BLaER1 (cell line): ENCODE measurements at regions not wholly inside any gene's neighbourhood (a gene's known extent, or its start where the extent isn't known, plus 50 kb on each side); places are given as distances from the start of the nearest gene placed in this dataset.

Source experiments
- H3K27ac ChIP-seq: shearing (Covaris generic); formaldehyde crosslinking; 2 replicates; pipeline ENCODE4 v1.8.1; 2022
- H3K27me3 ChIP-seq: shearing (Covaris generic); formaldehyde crosslinking; 2 replicates; pipeline ENCODE4 v1.8.1; 2022
- H3K36me3 ChIP-seq: shearing (Covaris generic); formaldehyde crosslinking; 2 replicates; pipeline ENCODE4 v1.8.1; 2022
- H3K4me1 ChIP-seq: shearing (Covaris generic); formaldehyde crosslinking; 2 replicates; pipeline ENCODE4 v1.8.1; 2022
- H3K4me2 ChIP-seq: shearing (Covaris generic); formaldehyde crosslinking; 2 replicates; pipeline ENCODE4 v1.8.1; 2022
- H3K4me3 ChIP-seq: shearing (Covaris generic); formaldehyde crosslinking; 2 replicates; pipeline ENCODE4 v1.8.1; 2022
- H3K9ac ChIP-seq: shearing (Covaris generic); formaldehyde crosslinking; 2 replicates; pipeline ENCODE4 v1.8.1; 2022
- H3K9me3 ChIP-seq: shearing (Covaris generic); formaldehyde crosslinking; 2 replicates; pipeline ENCODE4 v1.8.1; 2022
- H4K20me1 ChIP-seq: shearing (Covaris generic); formaldehyde crosslinking; 2 replicates; pipeline ENCODE4 v1.8.1; 2022
- Cebpa-rat ChIP-seq: shearing (Covaris generic); IDR thresholded peaks from 2 replicates; pipeline ENCODE4 v1.8.1; 2022

DNA sequence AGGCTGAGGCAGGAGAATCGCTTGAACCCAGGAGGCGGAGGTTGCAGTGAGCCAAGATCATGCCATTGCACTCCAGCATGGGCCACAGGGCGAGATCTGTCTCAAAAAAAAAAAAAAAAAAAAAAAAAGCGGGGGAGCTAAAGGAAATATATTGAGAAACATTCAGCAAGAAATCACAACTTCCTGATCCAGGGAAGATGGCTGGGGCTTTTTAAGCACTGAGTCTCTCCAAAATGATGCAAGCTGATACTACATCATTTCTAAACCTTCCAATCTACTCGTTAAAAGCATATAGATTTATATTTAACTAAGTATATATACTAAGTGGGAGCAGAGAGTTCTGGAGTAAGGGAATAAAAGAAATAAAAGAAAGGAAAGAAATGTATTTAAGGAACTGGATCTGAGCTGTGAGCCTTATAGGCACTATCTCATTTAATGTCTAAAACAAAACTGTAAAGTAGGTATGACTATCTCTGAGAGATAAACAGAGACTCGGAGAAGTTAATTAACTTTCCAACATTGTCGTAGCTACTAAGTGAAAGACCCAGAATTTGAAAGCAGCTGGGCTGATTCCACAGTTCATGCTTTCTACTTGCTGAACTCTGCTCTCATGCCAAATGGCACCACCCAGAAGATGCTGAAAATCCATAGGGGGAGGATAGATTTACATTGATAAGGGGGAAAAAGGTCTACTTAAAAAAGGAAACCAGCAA, 215.0 kb upstream of the MARCKS start:
- Histone ChIP-seq H3K9me3 (no peaks in the 10 kb centered on the region), H4K20me1 (no peaks in the 10 kb centered on the region), H3K4me1 (no peaks in the 10 kb centered on the region), H3K27me3 (no peaks in the 10 kb centered on the region), H3K4me3 (no peak overlapping the region), H3K27ac (no peak overlapping the region), H3K4me2 (no peak overlapping the region), H3K9ac (no peak overlapping the region), H3K36me3 (no peaks in the 10 kb centered on the region)
- TF ChIP-seq Cebpa-rat = no peak

DNA sequence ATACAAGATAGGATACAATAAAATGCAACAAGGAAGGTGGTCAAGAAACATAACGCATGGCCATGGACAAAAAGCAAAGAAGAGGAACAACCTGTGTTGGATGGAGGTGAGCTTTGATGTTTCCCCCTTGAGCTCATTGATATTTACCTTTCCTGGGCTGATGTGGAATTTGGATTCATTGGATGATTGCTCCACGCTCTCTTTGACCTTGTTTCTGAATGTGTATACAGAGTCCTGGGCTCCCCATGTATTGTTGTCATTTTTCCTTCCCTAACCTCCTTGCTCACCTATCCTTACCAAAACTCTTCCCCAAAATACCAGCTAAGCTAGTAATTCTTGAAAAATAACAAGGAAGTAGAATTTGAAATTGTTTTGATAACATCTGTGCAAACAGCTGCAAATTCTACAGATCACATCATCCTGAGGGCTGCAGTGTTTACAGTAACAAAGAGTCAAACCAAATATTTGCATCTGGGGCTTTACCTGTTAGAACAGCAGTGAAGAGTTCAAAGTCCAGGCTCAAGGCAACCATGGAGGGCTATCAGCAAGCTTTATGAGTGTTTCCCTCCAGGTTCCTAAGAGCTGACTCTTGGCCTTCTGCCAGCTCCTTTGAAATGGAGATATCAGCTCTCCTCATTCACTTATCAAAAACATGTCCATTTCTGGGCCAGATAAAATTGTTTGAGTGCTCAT, 214.3 kb upstream of the MARCKS start:
- H4K20me1 ChIP-seq = no peaks in the 10 kb centered on the region
- no peaks in the 10 kb centered on the region for H3K36me3 ChIP-seq
- no peak overlapping the region for H3K4me2 ChIP-seq
- no peak overlapping the region for H3K9ac ChIP-seq
- no peaks in the 10 kb centered on the region for H3K4me1 ChIP-seq
- H3K27ac ChIP-seq = no peak overlapping the region
- no peaks in the 10 kb centered on the region for H3K9me3 ChIP-seq
- no peaks in the 10 kb centered on the region for H3K27me3 ChIP-seq
- no peak overlapping the region for H3K4me3 ChIP-seq
- TF ChIP-seq Cebpa-rat = no peak

- Histone ChIP-seq H3K9me3 (no peaks in the 10 kb centered on the region), H3K4me3 (no peak overlapping the region), H3K27ac (no peak overlapping the region), H3K9ac (no peak overlapping the region), H3K36me3 (no peaks in the 10 kb centered on the region), H3K4me1 (no peaks in the 10 kb centered on the region), H3K4me2 (no peak overlapping the region), H4K20me1 (no peaks in the 10 kb centered on the region), H3K27me3 (no peaks in the 10 kb centered on the region)
- no peak for TF ChIP-seq Cebpa-rat
Measured at GRCh38 chr6:113643407-113643770, 213.8 kb upstream of the MARCKS start.

GRCh38 chr6:113644861-113645575, 212.1 kb upstream of the MARCKS start:
- no peaks in the 10 kb centered on the region for H3K9me3 ChIP-seq
- no peaks in the 10 kb centered on the region for H3K36me3 ChIP-seq
- TF ChIP-seq Cebpa-rat = no peak
- no peak overlapping the region for H3K4me2 ChIP-seq
- no peak overlapping the region for H3K27ac ChIP-seq
- H4K20me1 ChIP-seq = no peaks in the 10 kb centered on the region
- no peak overlapping the region for H3K9ac ChIP-seq
- no peak overlapping the region for H3K4me3 ChIP-seq
- no peaks in the 10 kb centered on the region for H3K4me1 ChIP-seq
- no peaks in the 10 kb centered on the region for H3K27me3 ChIP-seq

DNA sequence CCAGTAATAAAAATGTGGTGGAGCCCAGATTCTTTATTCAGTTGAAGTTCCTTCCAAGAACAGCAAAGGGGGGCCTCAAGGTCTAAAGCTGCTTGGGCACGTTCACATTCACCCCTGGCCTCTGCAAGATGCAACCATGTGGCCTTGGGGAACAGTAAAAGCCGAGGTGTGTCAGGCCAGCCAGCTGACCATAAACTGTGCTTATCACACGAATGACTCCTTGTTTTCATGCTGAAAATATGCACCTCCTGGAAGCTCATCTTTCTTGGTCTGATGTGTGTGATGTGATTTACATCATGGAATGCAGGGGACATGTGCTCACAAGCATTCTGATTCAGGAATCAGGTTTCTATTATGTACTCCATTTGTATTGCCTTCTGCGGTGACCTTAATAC, 211.6 kb upstream of the MARCKS start:
- TF ChIP-seq Cebpa-rat = no peak
- no peak overlapping the region for H3K4me2 ChIP-seq
- H3K27me3 ChIP-seq = no peaks in the 10 kb centered on the region
- H3K9ac ChIP-seq = no peak overlapping the region
- no peak overlapping the region for H3K27ac ChIP-seq
- H3K9me3 ChIP-seq = no peaks in the 10 kb centered on the region
- no peaks in the 10 kb centered on the region for H3K4me1 ChIP-seq
- no peaks in the 10 kb centered on the region for H3K36me3 ChIP-seq
- no peak overlapping the region for H3K4me3 ChIP-seq
- no peaks in the 10 kb centered on the region for H4K20me1 ChIP-seq

DNA sequence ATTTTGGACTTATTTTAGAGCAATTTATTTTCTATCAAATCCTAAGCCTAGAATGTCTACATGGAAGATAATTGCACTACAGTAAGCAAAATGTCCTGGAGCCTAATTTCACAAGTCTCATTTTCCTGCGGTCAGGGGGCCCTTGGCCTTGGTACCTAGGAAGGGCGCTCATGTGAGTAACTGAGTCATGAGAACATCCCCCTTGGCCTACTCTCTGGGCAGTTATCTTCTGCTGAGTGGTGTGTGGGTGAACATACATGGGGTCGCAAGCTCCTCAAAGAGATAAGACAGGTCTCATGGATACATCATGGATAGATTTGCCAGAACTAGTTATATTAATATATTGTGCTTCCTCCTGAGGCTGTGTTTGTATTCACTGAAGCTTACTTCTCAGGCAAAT, 211.2 kb upstream of the MARCKS start:
- H3K36me3 ChIP-seq = no peaks in the 10 kb centered on the region
- no peaks in the 10 kb centered on the region for H3K4me1 ChIP-seq
- H3K27ac ChIP-seq = no peak overlapping the region
- H4K20me1 ChIP-seq = no peaks in the 10 kb centered on the region
- H3K4me2 ChIP-seq = no peak overlapping the region
- no peaks in the 10 kb centered on the region for H3K27me3 ChIP-seq
- no peak overlapping the region for H3K4me3 ChIP-seq
- no peak overlapping the region for H3K9ac ChIP-seq
- no peak for TF ChIP-seq Cebpa-rat
- no peaks in the 10 kb centered on the region for H3K9me3 ChIP-seq

- Histone ChIP-seq H3K9me3 (no peaks in the 10 kb centered on the region), H3K27me3 (no peaks in the 10 kb centered on the region), H4K20me1 (no peaks in the 10 kb centered on the region), H3K4me2 (no peak overlapping the region), H3K4me1 (no peaks in the 10 kb centered on the region), H3K4me3 (no peak overlapping the region), H3K27ac (no peak overlapping the region), H3K9ac (no peak overlapping the region), H3K36me3 (no peaks in the 10 kb centered on the region)
- TF ChIP-seq Cebpa-rat = no peak
Measured at GRCh38 chr6:113646701-113647100, 210.4 kb upstream of the MARCKS start.

DNA sequence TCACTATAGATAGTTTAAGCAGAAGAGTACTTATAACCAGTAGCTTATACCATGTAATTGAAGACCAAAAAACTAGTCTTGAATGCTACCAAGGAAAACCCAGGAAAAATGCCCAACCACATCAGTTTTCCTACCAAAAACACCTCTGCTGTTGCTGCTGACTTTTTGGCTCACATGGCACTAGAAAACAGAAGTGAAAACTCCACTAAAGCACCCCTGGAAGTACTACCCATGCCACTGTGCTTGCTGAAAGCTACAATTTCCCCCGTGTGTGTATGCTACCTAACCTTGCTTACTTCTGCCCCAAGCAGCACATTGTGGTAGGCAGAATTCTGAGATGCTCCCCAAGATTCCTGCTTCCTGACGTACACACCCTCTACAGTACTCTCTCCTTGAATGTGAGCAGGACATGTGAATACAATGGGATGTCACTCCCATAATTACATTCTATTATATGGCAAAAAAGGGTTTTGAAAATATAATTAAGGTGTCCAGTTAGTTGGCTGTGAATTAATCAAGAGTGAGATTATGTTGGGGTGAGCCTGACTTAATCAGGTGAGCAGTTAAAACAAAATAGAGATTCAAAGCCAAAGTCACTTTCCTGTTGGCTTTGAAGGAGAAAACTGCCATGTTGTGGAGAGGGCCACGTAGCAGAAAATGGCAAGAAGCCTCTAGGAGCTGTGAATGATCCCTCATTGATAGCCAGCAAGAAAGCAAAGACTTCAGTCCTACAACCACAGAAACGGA, 209.8 kb upstream of the MARCKS start:
- TF ChIP-seq Cebpa-rat = no peak
- Histone ChIP-seq H3K4me1 (no peaks in the 10 kb centered on the region), H3K9ac (no peak overlapping the region), H3K4me3 (no peak overlapping the region), H3K9me3 (no peaks in the 10 kb centered on the region), H3K27ac (no peak overlapping the region), H3K4me2 (no peak overlapping the region), H3K36me3 (no peaks in the 10 kb centered on the region), H4K20me1 (no peaks in the 10 kb centered on the region), H3K27me3 (no peaks in the 10 kb centered on the region)

DNA sequence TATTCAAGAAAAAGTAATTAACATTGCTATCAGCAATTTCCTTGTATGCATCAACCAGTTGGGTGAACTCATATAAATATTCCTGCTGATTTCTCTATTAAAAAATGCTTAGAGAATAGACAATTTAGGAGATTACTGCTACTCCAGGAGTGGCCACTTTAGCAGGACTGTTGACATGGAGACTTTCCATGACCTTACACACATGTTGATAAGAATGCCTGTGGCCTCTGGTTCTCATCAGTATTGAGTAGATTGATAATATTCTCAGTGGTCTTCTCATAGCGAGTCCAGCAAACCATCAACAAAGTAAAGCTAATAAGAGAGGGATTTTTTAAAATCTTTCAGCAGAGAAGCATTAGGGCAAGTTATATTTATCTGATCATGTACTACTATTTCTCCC, 208.4 kb upstream of the MARCKS start:
- Histone ChIP-seq H4K20me1 (no peaks in the 10 kb centered on the region), H3K27me3 (no peaks in the 10 kb centered on the region), H3K4me2 (no peak overlapping the region), H3K27ac (no peak overlapping the region), H3K9me3 (no peaks in the 10 kb centered on the region), H3K4me1 (no peaks in the 10 kb centered on the region), H3K36me3 (no peaks in the 10 kb centered on the region), H3K9ac (no peak overlapping the region), H3K4me3 (no peak overlapping the region)
- no peak for TF ChIP-seq Cebpa-rat

DNA sequence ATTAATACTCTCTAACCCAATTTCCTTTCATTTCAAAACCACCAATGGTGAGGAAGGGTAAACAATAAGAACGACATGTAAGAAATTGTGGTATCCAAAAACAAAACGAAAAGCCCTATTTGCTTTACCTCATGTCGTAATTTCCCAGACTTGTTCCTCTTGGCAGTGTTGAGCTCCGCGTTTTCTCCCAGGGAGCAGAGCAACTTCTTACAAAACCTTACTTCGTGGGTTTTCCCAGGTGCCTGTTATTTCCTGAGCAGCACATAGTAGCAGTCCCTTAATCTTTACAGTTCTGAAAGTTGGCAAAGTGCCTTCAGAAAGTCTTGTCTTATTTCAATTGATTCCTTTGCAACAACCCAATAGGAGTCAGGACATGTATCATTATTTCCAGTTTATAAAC, 207.9 kb upstream of the MARCKS start:
- Histone ChIP-seq H3K27me3 (no peaks in the 10 kb centered on the region), H3K9ac (no peak overlapping the region), H3K4me1 (no peaks in the 10 kb centered on the region), H3K4me3 (no peak overlapping the region), H3K4me2 (no peak overlapping the region), H3K36me3 (no peaks in the 10 kb centered on the region), H3K9me3 (no peaks in the 10 kb centered on the region), H3K27ac (no peak overlapping the region), H4K20me1 (no peaks in the 10 kb centered on the region)
- TF ChIP-seq Cebpa-rat = no peak
